Naive B cell (primary cell): ENCODE measurements at regions not wholly inside any gene's neighbourhood (a gene's known extent, or its start where the extent isn't known, plus 50 kb on each side); places are given as distances from the start of the nearest gene placed in this dataset.
"Not testable (repeated sequence)": the region's sequence is repeated elsewhere in the genome, so short reads cannot be mapped to it uniquely, and the experiment has no call there.

Experiments
- ATAC-seq, 2 donors: fragments of 150-1000 bp; cut with Tn5 transposase; 2 replicates each; pipeline ENCODE4 v1.10.0; 2021; ENCODE audit warnings: low read depth in 2 of 2, mild to moderate bottlenecking in 2 of 2, moderate library complexity in 2 of 2
- DNase-seq: peaks from one replicate; pipeline ENCODE4 v3.0.0; 2022
- H3K27ac Mint-ChIP-seq, 6 donors: one replicate each; pipeline ENCODE4 v1.8.0; 2020 to 2022; ENCODE audit warnings: mild to moderate bottlenecking in 6 of 6, mixed read lengths in 6 of 6, moderate library complexity in 5 of 6, inconsistent platforms in 2 of 6
- H3K27me3 Mint-ChIP-seq, 3 donors: one replicate each; pipeline ENCODE4 v1.8.0; 2021 to 2022; ENCODE audit warnings: mixed read lengths in 3 of 3, mild to moderate bottlenecking in 1 of 3
- H3K36me3 Mint-ChIP-seq, 2 donors: one replicate each; pipeline ENCODE4 v1.8.0; 2020 to 2022; ENCODE audit warnings: mixed read lengths in 2 of 2, inconsistent platforms in 1 of 2, mild to moderate bottlenecking in 1 of 2
- H3K4me1 Mint-ChIP-seq, 3 donors: one replicate each; pipeline ENCODE4 v1.8.0; 2020 to 2022; ENCODE audit warnings: mixed read lengths in 3 of 3, inconsistent platforms in 1 of 3, mild to moderate bottlenecking in 1 of 3, moderate library complexity in 1 of 3
- H3K4me3 Mint-ChIP-seq, 8 donors: one replicate each; pipeline ENCODE4 v1.8.0; 2020 to 2022; ENCODE audit warnings: mild to moderate bottlenecking in 8 of 8, mixed read lengths in 8 of 8, moderate library complexity in 8 of 8, inconsistent platforms in 2 of 8
- H3K9me3 Mint-ChIP-seq, 7 donors: one replicate each; pipeline ENCODE4 v1.8.0; 2020 to 2022; ENCODE audit warnings: mixed read lengths in 7 of 7, mild to moderate bottlenecking in 5 of 7, inconsistent platforms in 2 of 7, moderate library complexity in 1 of 7

- no peak for ATAC-seq
- Mint-ChIP-seq H3K9me3 (peaks cover 0 to 2% (median 0%) of the 10 kb centered on the region in 7 donors), H3K4me1 (no peaks in the 10 kb centered on the region), H3K36me3 (no peaks in the 10 kb centered on the region), H3K27me3 (no peaks in the 10 kb centered on the region), H3K27ac (no peak overlapping the region), H3K4me3 (no peak overlapping the region)
- no peak for DNase-seq
Measured at GRCh38 chr5:120790339-120790738, 326.2 kb downstream of the PRR16 start.

GRCh38 chr5:120792477-120792876 lies 328.4 kb downstream of the PRR16 start:
- H3K9me3 Mint-ChIP-seq: peaks cover 0 to 2% (median 0%) of the 10 kb centered on the region in 7 donors
- no peak overlapping the region for H3K27ac Mint-ChIP-seq
- no peaks in the 10 kb centered on the region for H3K27me3 Mint-ChIP-seq
- H3K36me3 Mint-ChIP-seq: no peaks in the 10 kb centered on the region
- H3K4me1 Mint-ChIP-seq: no peaks in the 10 kb centered on the region
- H3K4me3 Mint-ChIP-seq: no peak overlapping the region
- ATAC-seq: no peak
- no peak for DNase-seq

- Mint-ChIP-seq H3K4me3 (no peak overlapping the region), H3K27ac (no peak overlapping the region), H3K9me3 (peaks cover 0 to 2% (median 0%) of the 10 kb centered on the region in 7 donors), H3K36me3 (no peaks in the 10 kb centered on the region), H3K27me3 (no peaks in the 10 kb centered on the region), H3K4me1 (no peaks in the 10 kb centered on the region)
- DNase-seq: no peak
- no peak for ATAC-seq
Measured at GRCh38 chr5:120794121-120794520, 330.0 kb downstream of the PRR16 start.

GRCh38 chr5:120803282-120803681 lies 339.2 kb downstream of the PRR16 start:
- Mint-ChIP-seq H3K27me3 (no peaks in the 10 kb centered on the region), H3K4me3 (no peak overlapping the region), H3K4me1 (no peaks in the 10 kb centered on the region), H3K9me3 (peaks cover 0 to 4% (median 0%) of the 10 kb centered on the region in 7 donors), H3K27ac (no peak overlapping the region), H3K36me3 (no peaks in the 10 kb centered on the region)
- DNase-seq: no peak
- no peak for ATAC-seq

GRCh38 chr5:120805131-120805530 lies 341.0 kb downstream of the PRR16 start:
- no peak for ATAC-seq
- peaks cover 0 to 4% (median 0%) of the 10 kb centered on the region in 7 donors for H3K9me3 Mint-ChIP-seq
- no peak for DNase-seq
- H3K27me3 Mint-ChIP-seq: no peaks in the 10 kb centered on the region
- no peaks in the 10 kb centered on the region for H3K36me3 Mint-ChIP-seq
- H3K27ac Mint-ChIP-seq: no peak overlapping the region
- no peak overlapping the region for H3K4me3 Mint-ChIP-seq
- H3K4me1 Mint-ChIP-seq: no peaks in the 10 kb centered on the region

GRCh38 chr5:120806202-120806601 lies 342.1 kb downstream of the PRR16 start:
- H3K4me1 Mint-ChIP-seq: no peaks in the 10 kb centered on the region
- no peak for DNase-seq
- no peak overlapping the region for H3K4me3 Mint-ChIP-seq

GRCh38 chr5:120808135-120808534 lies 344.0 kb downstream of the PRR16 start:
- H3K36me3 Mint-ChIP-seq: no peaks in the 10 kb centered on the region
- DNase-seq (no peak), ATAC-seq (no peak)
- no peak overlapping the region for H3K4me3 Mint-ChIP-seq
- no peaks in the 10 kb centered on the region for H3K27me3 Mint-ChIP-seq
- H3K27ac Mint-ChIP-seq: no peak overlapping the region
- no peaks in the 10 kb centered on the region for H3K4me1 Mint-ChIP-seq
- H3K9me3 Mint-ChIP-seq: peaks cover 0 to 4% (median 0%) of the 10 kb centered on the region in 7 donors

More at GRCh38 chr5:120806202-120806601, 342.1 kb downstream of the PRR16 start:
- H3K27ac Mint-ChIP-seq: no peak overlapping the region
- H3K9me3 Mint-ChIP-seq: peaks cover 0 to 4% (median 0%) of the 10 kb centered on the region in 7 donors
- ATAC-seq: no peak
- H3K27me3 Mint-ChIP-seq: no peaks in the 10 kb centered on the region
- H3K36me3 Mint-ChIP-seq: no peaks in the 10 kb centered on the region

- H3K27me3 Mint-ChIP-seq: no peaks in the 10 kb centered on the region
- H3K27ac Mint-ChIP-seq: no peak overlapping the region
- DNase-seq (no peak), ATAC-seq (no peak)
- peaks cover 0 to 4% (median 0%) of the 10 kb centered on the region in 7 donors for H3K9me3 Mint-ChIP-seq
- H3K4me1 Mint-ChIP-seq: no peaks in the 10 kb centered on the region
- H3K36me3 Mint-ChIP-seq: no peaks in the 10 kb centered on the region
- H3K4me3 Mint-ChIP-seq: no peak overlapping the region
Measured at GRCh38 chr5:120808606-120809005, 344.5 kb downstream of the PRR16 start.

GRCh38 chr5:120813551-120813950 lies 349.5 kb downstream of the PRR16 start:
- Mint-ChIP-seq H3K36me3 (no peaks in the 10 kb centered on the region), H3K9me3 (peaks cover 0 to 13% (median 7%) of the 10 kb centered on the region in 7 donors), H3K4me3 (no peak overlapping the region)

GRCh38 chr5:120817044-120817985 lies 353.2 kb downstream of the PRR16 start:
- Mint-ChIP-seq H3K27me3 (no peaks in the 10 kb centered on the region), H3K4me3 (no peak overlapping the region), H3K36me3 (no peaks in the 10 kb centered on the region), H3K9me3 (peaks cover 0 to 21% (median 6%) of the 10 kb centered on the region in 7 donors), H3K27ac (no peak overlapping the region), H3K4me1 (no peaks in the 10 kb centered on the region)
- DNase-seq (no peak), ATAC-seq (no peak)

More at GRCh38 chr5:120813551-120813950, 349.5 kb downstream of the PRR16 start:
- DNase-seq: no peak
- Mint-ChIP-seq H3K4me1 (no peaks in the 10 kb centered on the region), H3K27me3 (no peaks in the 10 kb centered on the region), H3K27ac (no peak overlapping the region)
- no peak for ATAC-seq

GRCh38 chr5:120818128-120818527 lies 354.0 kb downstream of the PRR16 start:
- Mint-ChIP-seq H3K9me3 (peaks cover 0 to 21% (median 6%) of the 10 kb centered on the region in 7 donors), H3K27ac (no peak overlapping the region), H3K27me3 (no peaks in the 10 kb centered on the region), H3K4me3 (no peak overlapping the region), H3K36me3 (no peaks in the 10 kb centered on the region), H3K4me1 (no peaks in the 10 kb centered on the region)
- DNase-seq: no peak
- ATAC-seq: no peak

- no peaks in the 10 kb centered on the region for H3K4me1 Mint-ChIP-seq
- no peaks in the 10 kb centered on the region for H3K27me3 Mint-ChIP-seq
- ATAC-seq (no peak), DNase-seq (no peak)
- H3K27ac Mint-ChIP-seq: no peak overlapping the region
- peaks cover 0 to 13% (median under 1%) of the 10 kb centered on the region in 7 donors for H3K9me3 Mint-ChIP-seq
- H3K36me3 Mint-ChIP-seq: no peaks in the 10 kb centered on the region
- H3K4me3 Mint-ChIP-seq: no peak overlapping the region
Measured at GRCh38 chr5:120823328-120823727, 359.2 kb downstream of the PRR16 start.

- H3K36me3 Mint-ChIP-seq: not testable (repeated sequence)
Measured at GRCh38 chr5:120831646-120832045, 367.5 kb downstream of the PRR16 start.

GRCh38 chr5:120841830-120842229 lies 377.7 kb downstream of the PRR16 start:
- ATAC-seq: no peak
- Mint-ChIP-seq H3K9me3 (peaks cover 0 to 4% (median 0%) of the 10 kb centered on the region in 7 donors), H3K4me3 (no peak overlapping the region), H3K4me1 (no peaks in the 10 kb centered on the region), H3K27me3 (no peaks in the 10 kb centered on the region), H3K36me3 (no peaks in the 10 kb centered on the region), H3K27ac (no peak overlapping the region)
- no peak for DNase-seq

More at GRCh38 chr5:120831646-120832045, 367.5 kb downstream of the PRR16 start:
- not testable (repeated sequence) for ATAC-seq, H3K4me3 Mint-ChIP-seq, DNase-seq, H3K27me3 Mint-ChIP-seq, H3K9me3 Mint-ChIP-seq, H3K27ac Mint-ChIP-seq, H3K4me1 Mint-ChIP-seq
